ENCODE measurements at regions not wholly inside any gene's neighbourhood (a gene's known extent, or its start where the extent isn't known, plus 50 kb on each side); places are given as distances from the start of the nearest gene placed in this dataset.

GRCh38 chr16:62088731-62089410 lies 52.6 kb upstream of the CDH8 start:
- DNase-seq (ENCODE audit: low spot score) = no peak
